RWPE2 (cell line): ENCODE measurements at regions not wholly inside any gene's neighbourhood (a gene's known extent, or its start where the extent isn't known, plus 50 kb on each side); places are given as distances from the start of the nearest gene placed in this dataset.

Experiments used
- ATAC-seq: fragments of 200-7000 bp; cut with Tn5 transposase; 3 replicates; pipeline ENCODE4 v1.9.1; 2021; ENCODE audit warnings: low read depth
- DNase-seq: peaks from one replicate; pipeline ENCODE4 v3.0.0-alpha.2; 2020; ENCODE audit warnings: low spot score
- H3K27ac ChIP-seq: fragments of 450-650 bp; 2 replicates; pipeline ENCODE4 v1.5.1; 2017; ENCODE audit warnings: mild to moderate bottlenecking; ENCODE audit not compliant: poor library complexity, severe bottlenecking
- H3K27me3 ChIP-seq: fragments of 250-450 bp; sonication (Bioruptor Pico); 2 replicates; pipeline ENCODE4 v1.5.1; 2021; ENCODE audit warnings: mild to moderate bottlenecking, moderate library complexity; ENCODE audit not compliant: insufficient read depth, poor library complexity, severe bottlenecking
- H3K36me3 ChIP-seq: fragments of 250-450 bp; sonication (Bioruptor Pico); 2 replicates; pipeline ENCODE4 v1.5.1; 2020; ENCODE audit warnings: low read depth, mild to moderate bottlenecking, moderate library complexity
- H3K4me1 ChIP-seq: fragments of 250-450 bp; sonication (Bioruptor Pico); 2 replicates; pipeline ENCODE4 v1.5.1; 2021; ENCODE audit warnings: mild to moderate bottlenecking, moderate library complexity; ENCODE audit not compliant: insufficient read depth, poor library complexity, severe bottlenecking
- H3K4me3 ChIP-seq: fragments of 250-450 bp; sonication (Bioruptor Pico); 2 replicates; pipeline ENCODE4 v1.5.1; 2021; ENCODE audit warnings: mild to moderate bottlenecking, moderate library complexity; ENCODE audit not compliant: severe bottlenecking
- H3K9me3 ChIP-seq: fragments of 250-450 bp; sonication (Bioruptor Pico); 2 replicates; pipeline ENCODE4 v1.5.1; 2021; ENCODE audit warnings: mild to moderate bottlenecking, moderate library complexity; ENCODE audit not compliant: severe bottlenecking
- TF ChIP-seq, protein P1 (sequence below): fragments of 450-650 bp; IDR thresholded peaks from one replicate; pipeline ENCODE4 v1.5.1; 2017; ENCODE audit warnings: mild to moderate bottlenecking, moderate library complexity; ENCODE audit not compliant: poor library complexity, severe bottlenecking

GRCh38 chr2:162914161-162914560, 75.6 kb upstream of the KCNH7 start:
- H3K36me3 ChIP-seq, result no peaks in the 10 kb centered on the region
- TF ChIP-seq, protein P1, sequence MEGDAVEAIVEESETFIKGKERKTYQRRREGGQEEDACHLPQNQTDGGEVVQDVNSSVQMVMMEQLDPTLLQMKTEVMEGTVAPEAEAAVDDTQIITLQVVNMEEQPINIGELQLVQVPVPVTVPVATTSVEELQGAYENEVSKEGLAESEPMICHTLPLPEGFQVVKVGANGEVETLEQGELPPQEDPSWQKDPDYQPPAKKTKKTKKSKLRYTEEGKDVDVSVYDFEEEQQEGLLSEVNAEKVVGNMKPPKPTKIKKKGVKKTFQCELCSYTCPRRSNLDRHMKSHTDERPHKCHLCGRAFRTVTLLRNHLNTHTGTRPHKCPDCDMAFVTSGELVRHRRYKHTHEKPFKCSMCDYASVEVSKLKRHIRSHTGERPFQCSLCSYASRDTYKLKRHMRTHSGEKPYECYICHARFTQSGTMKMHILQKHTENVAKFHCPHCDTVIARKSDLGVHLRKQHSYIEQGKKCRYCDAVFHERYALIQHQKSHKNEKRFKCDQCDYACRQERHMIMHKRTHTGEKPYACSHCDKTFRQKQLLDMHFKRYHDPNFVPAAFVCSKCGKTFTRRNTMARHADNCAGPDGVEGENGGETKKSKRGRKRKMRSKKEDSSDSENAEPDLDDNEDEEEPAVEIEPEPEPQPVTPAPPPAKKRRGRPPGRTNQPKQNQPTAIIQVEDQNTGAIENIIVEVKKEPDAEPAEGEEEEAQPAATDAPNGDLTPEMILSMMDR, result no peak

DNA sequence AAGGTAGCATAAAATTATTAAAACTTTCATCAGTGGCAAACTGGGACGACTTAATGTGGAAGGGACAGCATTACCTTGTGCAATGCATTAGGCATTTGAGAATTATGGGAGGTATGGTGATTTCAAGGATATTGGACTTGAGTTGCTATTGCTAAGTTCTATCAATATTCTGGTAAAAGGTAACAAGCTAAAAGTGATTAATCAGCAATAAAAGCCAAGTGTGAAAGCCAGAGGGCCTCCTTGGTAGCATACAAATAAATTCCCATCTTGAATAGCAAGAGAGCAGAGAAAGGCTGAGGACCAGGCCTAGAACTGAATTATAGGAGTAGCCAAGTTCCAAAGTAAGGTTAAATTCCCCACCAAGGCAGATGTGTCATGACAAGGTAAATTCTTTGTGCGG, 74.2 kb upstream of the KCNH7 start:
- H3K27me3 ChIP-seq, result no peaks in the 10 kb centered on the region
- no peak overlapping the region for H3K27ac ChIP-seq
- no peak overlapping the region for H3K4me3 ChIP-seq
- ATAC-seq (no peak), DNase-seq (no peak)
- H3K4me1 ChIP-seq, result no peaks in the 10 kb centered on the region
- H3K9me3 ChIP-seq, result no peaks in the 10 kb centered on the region
- no peaks in the 10 kb centered on the region for H3K36me3 ChIP-seq
- TF ChIP-seq, protein P1, result no peak

More at GRCh38 chr2:162914161-162914560, 75.6 kb upstream of the KCNH7 start:
- Histone ChIP-seq H3K9me3 (no peaks in the 10 kb centered on the region), H3K4me1 (no peaks in the 10 kb centered on the region), H3K27ac (no peak overlapping the region), H3K4me3 (no peak overlapping the region), H3K27me3 (no peaks in the 10 kb centered on the region)
- no peak for DNase-seq
- no peak for ATAC-seq

GRCh38 chr2:162908567-162908966, 70.0 kb upstream of the KCNH7 start:
- Histone ChIP-seq H3K4me3 (no peak overlapping the region), H3K4me1 (no peaks in the 10 kb centered on the region), H3K9me3 (no peaks in the 10 kb centered on the region), H3K27ac (no peak overlapping the region), H3K27me3 (no peaks in the 10 kb centered on the region), H3K36me3 (no peaks in the 10 kb centered on the region)
- no peak for ATAC-seq
- no peak for DNase-seq
- TF ChIP-seq, protein P1, result no peak

- Histone ChIP-seq H3K9me3 (no peaks in the 10 kb centered on the region), H3K36me3 (no peaks in the 10 kb centered on the region), H3K27me3 (no peaks in the 10 kb centered on the region), H3K4me3 (no peak overlapping the region), H3K27ac (no peak overlapping the region), H3K4me1 (peaks cover 3% of the 10 kb centered on the region)
- ATAC-seq (peak; percentile 71), DNase-seq (no peak)
- TF ChIP-seq, protein P1, result peak; percentile 96
These were observed 52.2 kb upstream of the KCNH7 start for GRCh38 chr2:162890690-162891311.

- Histone ChIP-seq H3K4me3 (no peak overlapping the region), H3K27ac (no peak overlapping the region), H3K4me1 (peaks cover 3% of the 10 kb centered on the region), H3K36me3 (no peaks in the 10 kb centered on the region), H3K27me3 (no peaks in the 10 kb centered on the region), H3K9me3 (no peaks in the 10 kb centered on the region)
- TF ChIP-seq, protein P1, result no peak
- DNase-seq, result no peak
- ATAC-seq, result no peak
These were observed 50.1 kb upstream of the KCNH7 start for GRCh38 chr2:162888652-162889051.
